AG04450 (cell line): ENCODE measurements at regions not wholly inside any gene's neighbourhood (a gene's known extent, or its start where the extent isn't known, plus 50 kb on each side); places are given as distances from the start of the nearest gene placed in this dataset.

Experiments used
- CTCF ChIA-PET: fragments of 300-600, 350-600 bp; formaldehyde crosslinking; extraction: SDS; loops from one replicate; lab custom pipeline; 2022; ENCODE audit warnings: antibody characterized with exemption, inconsistent platforms; lab: Charles Lee
- POLR2A ChIA-PET: fragments of 350-600 bp; formaldehyde crosslinking; extraction: SDS; loops from one replicate; lab custom pipeline; 2021; ENCODE audit warnings: antibody characterized with exemption, inconsistent platforms; lab: Yijun Ruan, JAX
- DNase-seq: peaks from one replicate; pipeline ENCODE4 v3.0.0-alpha.2; 2011; ENCODE audit warnings: low read depth, low spot score
- H3K27ac ChIP-seq: one replicate; pipeline ENCODE4 v1.5.1; 2012; ENCODE audit warnings: low read depth, low read length, control low read depth
- H3K27me3 ChIP-seq: one replicate; pipeline ENCODE4 v1.6.0; 2012; ENCODE audit warnings: low read length; ENCODE audit not compliant: control insufficient read depth, insufficient read depth
- H3K4me3 ChIP-seq: 2 replicates; pipeline ENCODE4 v1.5.1; 2011; ENCODE audit warnings: mild to moderate bottlenecking, low read depth, low read length, control low read depth
- H3K9me3 ChIP-seq: 2 replicates; pipeline ENCODE4 v1.5.1; 2012; ENCODE audit warnings: low read length; ENCODE audit not compliant: control insufficient read depth, insufficient read depth
- CTCF ChIP-seq: IDR thresholded peaks from 2 replicates; pipeline ENCODE4 v1.5.1; 2011; ENCODE audit warnings: low read depth, low read length, control low read depth, inconsistent platforms

- ChIA-PET POLR2A (no interaction called here), CTCF (interaction anchor here (1.0 to 1.2 kb wide), 2 partner anchors 15 to 34 kb away, joined by 3 to 4 read pairs; no protein-coding TSS in a partner anchor)
- no peak overlapping the region for H3K4me3 ChIP-seq
- H3K27ac ChIP-seq: no peak overlapping the region
- DNase-seq: no peak
- no peak for TF ChIP-seq CTCF
- H3K27me3 ChIP-seq: no peaks in the 10 kb centered on the region
- H3K9me3 ChIP-seq: no peaks in the 10 kb centered on the region
Observed at GRCh38 chr9:13412331-13412730, 132.8 kb upstream of the MPDZ start.

DNA sequence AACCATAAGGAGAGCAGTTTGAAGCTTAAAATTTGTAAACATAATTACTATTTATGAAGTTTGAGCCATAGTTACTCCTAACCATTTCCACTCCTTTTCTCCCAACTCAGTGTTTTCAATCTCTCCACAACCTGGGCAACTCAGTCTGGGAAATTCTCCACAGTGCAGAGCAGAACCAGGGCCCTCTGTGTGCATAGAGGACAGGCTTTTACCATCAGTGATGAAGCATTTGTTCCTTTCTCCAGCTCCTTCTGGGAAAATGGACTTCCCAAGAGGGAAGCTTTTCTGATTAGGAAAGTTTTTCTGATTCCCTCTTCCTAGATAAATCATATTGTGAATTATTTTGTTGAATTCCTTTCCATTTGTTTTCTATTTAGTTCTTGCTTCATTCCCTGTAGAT is 132.3 kb upstream of the MPDZ start:
- Histone ChIP-seq H3K4me3 (no peak overlapping the region), H3K27me3 (no peaks in the 10 kb centered on the region), H3K9me3 (no peaks in the 10 kb centered on the region), H3K27ac (no peak overlapping the region)
- no peak for DNase-seq
- no peak for TF ChIP-seq CTCF
- POLR2A ChIA-PET: interaction anchor here (0.7 kb wide), 1 partner anchor 1263 kb away, joined by 4 read pairs; no protein-coding TSS in a partner anchor
- CTCF ChIA-PET: interaction anchor here (1.0 kb wide), 1 partner anchor 16 kb away, joined by 3 read pairs; no protein-coding TSS in a partner anchor

DNA sequence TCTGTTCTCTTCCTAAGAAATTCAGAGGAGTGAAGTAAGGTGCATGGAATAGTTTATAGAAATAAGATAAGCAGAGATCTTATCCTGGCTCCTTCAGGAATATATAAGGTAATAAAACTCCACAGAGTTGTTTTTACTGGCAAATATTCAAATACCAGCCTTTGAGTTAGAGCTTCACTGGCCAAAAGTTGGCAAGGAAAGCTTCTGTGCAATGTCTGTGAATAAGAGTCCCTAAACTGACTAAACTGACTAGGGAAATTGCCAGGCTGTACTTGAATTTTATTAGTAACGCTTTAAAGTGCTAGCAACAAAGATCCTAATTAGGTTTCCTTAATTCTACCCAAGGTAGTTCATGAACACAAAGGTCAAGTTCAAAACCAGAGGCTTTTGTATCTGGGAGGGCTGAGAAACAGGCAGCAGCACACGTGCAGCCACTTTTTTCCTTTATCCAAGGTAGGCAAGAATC is 131.1 kb upstream of the MPDZ start:
- POLR2A ChIA-PET: no interaction called here

DNA sequence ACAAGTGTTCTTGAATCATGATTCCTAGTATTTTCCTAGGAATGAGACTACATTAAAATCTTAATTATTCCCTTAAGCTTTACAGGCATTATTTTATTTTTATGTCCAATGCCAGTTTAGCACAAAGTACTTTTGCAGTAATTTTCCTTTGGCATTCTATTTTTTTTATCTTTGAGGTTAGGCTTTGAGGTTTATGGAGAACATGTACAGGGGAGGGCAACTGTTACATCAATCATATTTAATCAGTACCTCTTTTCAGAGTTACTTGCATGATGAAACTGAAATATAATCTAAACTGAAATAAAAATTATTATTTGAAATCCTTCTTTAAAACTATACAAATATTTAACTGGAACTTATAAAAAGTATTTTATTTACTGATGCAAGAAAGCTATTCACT is 118.2 kb upstream of the MPDZ start:
- DNase-seq: no peak
- Histone ChIP-seq H3K27ac (no peak overlapping the region), H3K4me3 (no peak overlapping the region), H3K9me3 (no peaks in the 10 kb centered on the region), H3K27me3 (no peaks in the 10 kb centered on the region)
- TF ChIP-seq CTCF: no peak
- CTCF ChIA-PET: no interaction called here
- POLR2A ChIA-PET: no interaction called here

More for the DNA sequence above, 131.1 kb upstream of the MPDZ start:
- no peak overlapping the region for H3K27ac ChIP-seq
- H3K27me3 ChIP-seq: no peaks in the 10 kb centered on the region
- H3K9me3 ChIP-seq: no peaks in the 10 kb centered on the region
- no peak overlapping the region for H3K4me3 ChIP-seq
- DNase-seq: no peak
- no peak for TF ChIP-seq CTCF
- CTCF ChIA-PET: no interaction called here

DNA sequence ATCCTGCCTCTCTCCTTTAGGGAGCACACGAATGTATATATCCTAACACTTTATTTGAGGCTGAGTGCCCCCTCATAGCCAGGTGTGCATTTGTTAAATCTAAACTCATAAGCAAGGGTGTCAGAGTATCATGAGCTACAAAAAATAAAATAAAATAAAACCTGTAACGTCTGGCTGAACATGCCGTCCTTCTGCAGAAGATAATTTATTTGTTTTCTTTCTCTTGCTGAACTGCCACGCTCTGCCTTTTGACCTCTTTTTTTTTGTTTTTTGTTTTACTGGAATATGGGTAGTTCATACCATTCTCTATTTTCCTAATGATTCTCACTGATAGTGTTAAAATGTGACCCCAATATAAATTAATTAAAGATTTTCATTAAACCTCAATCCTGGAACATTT is 117.7 kb upstream of the MPDZ start:
- DNase-seq: no peak
- CTCF ChIA-PET: no interaction called here
- Histone ChIP-seq H3K27ac (no peak overlapping the region), H3K27me3 (no peaks in the 10 kb centered on the region), H3K4me3 (no peak overlapping the region), H3K9me3 (no peaks in the 10 kb centered on the region)
- POLR2A ChIA-PET: no interaction called here
- TF ChIP-seq CTCF: no peak
